ENCODE measurements at regions not wholly inside any gene's neighbourhood (a gene's known extent, or its start where the extent isn't known, plus 50 kb on each side); places are given as distances from the start of the nearest gene placed in this dataset.
A peak's percentile ranks its signal among the peaks of the same experiment; 100 is the strongest.
"Not testable (repeated sequence)": the region's sequence is repeated elsewhere in the genome, so short reads cannot be mapped to it uniquely, and the experiment has no call there.

GRCh38 chr10:130969700-130970099 lies 341.8 kb downstream of the TCERG1L start:
- DNase-seq (ENCODE audit: low spot score) (no peak), ATAC-seq (ENCODE audit: low FRiP score) (no peak)
- no peak for TF ChIP-seq CTCF (IDR thresholded peaks at IDR 0.05)

GRCh38 chr10:130970341-130971122 lies 341.0 kb downstream of the TCERG1L start:
- TF ChIP-seq CTCF (IDR thresholded peaks at IDR 0.05), result no peak
- no peak for ATAC-seq (ENCODE audit: low FRiP score)
- no peak for DNase-seq (ENCODE audit: low spot score)

GRCh38 chr10:130971123-130971435 lies 340.4 kb downstream of the TCERG1L start:
- DNase-seq (ENCODE audit: low spot score) (no peak), ATAC-seq (ENCODE audit: low FRiP score) (peak; percentile 46)
- no peak for TF ChIP-seq CTCF (IDR thresholded peaks at IDR 0.05)

- DNase-seq (ENCODE audit: low spot score) (no peak), ATAC-seq (ENCODE audit: low FRiP score) (no peak)
- no peak for TF ChIP-seq CTCF (IDR thresholded peaks at IDR 0.05)
Measured at GRCh38 chr10:130973127-130973839, 338.2 kb downstream of the TCERG1L start.

- ATAC-seq (ENCODE audit: low FRiP score) (no peak), DNase-seq (ENCODE audit: low spot score) (no peak)
- no peak for TF ChIP-seq CTCF (IDR thresholded peaks at IDR 0.05)
Measured at GRCh38 chr10:130974166-130974565, 337.4 kb downstream of the TCERG1L start.

GRCh38 chr10:130975351-130975750 lies 336.2 kb downstream of the TCERG1L start:
- not testable (repeated sequence) for ATAC-seq (ENCODE audit: low FRiP score); DNase-seq (ENCODE audit: low spot score)

- DNase-seq (ENCODE audit: low spot score), result no peak
- ATAC-seq (ENCODE audit: low FRiP score), result no peak
- TF ChIP-seq CTCF (IDR thresholded peaks at IDR 0.05), result no peak
Measured at GRCh38 chr10:130982802-130983201, 328.7 kb downstream of the TCERG1L start.
